GM23338 (cell line): ENCODE measurements at regions not wholly inside any gene's neighbourhood (a gene's known extent, or its start where the extent isn't known, plus 50 kb on each side); places are given as distances from the start of the nearest gene placed in this dataset.

Experiments used
- CREB1 ChIP-seq: fragments of 250-450 bp; sonication (Bioruptor Pico); IDR thresholded peaks from 2 replicates; pipeline ENCODE4 v1.5.0; 2020; ENCODE audit warnings: low read depth, mild to moderate bottlenecking, moderate library complexity
- CTCF ChIP-seq, 2 experiments: fragments of 200-600 bp in 1 of 2; sonication (generic) in 1 of 2; conservative IDR thresholded peaks; 2 replicates each; pipeline versions ENCODE4 v1.5.1 to v1.6.1; 2016 to 2017; ENCODE audit warnings: antibody characterized with exemption in 2 of 2, low read depth in 2 of 2, mild to moderate bottlenecking in 2 of 2, moderate library complexity in 1 of 2
- ETS1 ChIP-seq: IDR thresholded peaks from 2 replicates; pipeline ENCODE4 v1.6.1; 2016; ENCODE audit warnings: antibody characterized with exemption
- EZH2 ChIP-seq: fragments of 200-600 bp; sonication (generic); IDR thresholded peaks from one replicate; pipeline ENCODE4 v1.8.0; 2017; ENCODE audit warnings: antibody characterized with exemption, mild to moderate bottlenecking, low read depth; ENCODE audit not compliant: unreplicated experiment
- EZH2phosphoT487 ChIP-seq: fragments of 200-600 bp; sonication (generic); IDR thresholded peaks from one replicate; pipeline ENCODE4 v1.8.1; 2018; ENCODE audit warnings: antibody characterized with exemption; ENCODE audit not compliant: unreplicated experiment
- JUNB ChIP-seq: IDR thresholded peaks from one replicate; pipeline ENCODE4 v1.6.1; 2016; ENCODE audit warnings: antibody characterized with exemption; ENCODE audit not compliant: unreplicated experiment
- NANOG ChIP-seq: IDR thresholded peaks from 2 replicates; pipeline ENCODE4 v1.6.1; 2016; ENCODE audit warnings: antibody characterized with exemption, borderline replicate concordance
- POLR2AphosphoS5 ChIP-seq: IDR thresholded peaks from 2 replicates; pipeline ENCODE4 v1.6.1; 2016; ENCODE audit warnings: antibody characterized with exemption, low read depth
- REST ChIP-seq: IDR thresholded peaks from one replicate; pipeline ENCODE4 v1.6.1; 2018; ENCODE audit warnings: antibody characterized with exemption; ENCODE audit not compliant: unreplicated experiment
- STAT1 ChIP-seq: IDR thresholded peaks from one replicate; pipeline ENCODE4 v1.6.1; 2016; ENCODE audit warnings: antibody characterized with exemption; ENCODE audit not compliant: unreplicated experiment
- ZNF114 ChIP-seq: fragments of 250-450 bp; sonication (Bioruptor Pico); IDR thresholded peaks from 2 replicates; pipeline ENCODE4 v1.5.0; 2020; ENCODE audit warnings: mild to moderate bottlenecking, moderate library complexity
- ZNF331 ChIP-seq: fragments of 250-450 bp; sonication (Bioruptor Pico); IDR thresholded peaks from 2 replicates; pipeline ENCODE4 v1.5.0; 2020; ENCODE audit warnings: low read depth, mild to moderate bottlenecking, moderate library complexity
- TF ChIP-seq, protein P1 (sequence below): fragments of 250-450 bp; sonication (Bioruptor Pico); IDR thresholded peaks from 2 replicates; pipeline ENCODE4 v1.5.0; 2020; ENCODE audit warnings: mild to moderate bottlenecking, moderate library complexity

- TF ChIP-seq CTCF (conservative IDR thresholded peaks at IDR 0.05; ENCODE audit: low read depth in 2 of 2) (peak; percentile 99), EZH2 (no peak), EZH2phosphoT487 (no peak), REST (peak; percentile 86), POLR2AphosphoS5 (no peak), ETS1 (no peak), JUNB (no peak), ZNF331 (CRISPR knock-in tag) (no peak), ZNF114 (CRISPR knock-in tag) (no peak), CREB1 (CRISPR knock-in tag) (no peak), NANOG (no peak), STAT1 (no peak)
- TF ChIP-seq, protein P1, sequence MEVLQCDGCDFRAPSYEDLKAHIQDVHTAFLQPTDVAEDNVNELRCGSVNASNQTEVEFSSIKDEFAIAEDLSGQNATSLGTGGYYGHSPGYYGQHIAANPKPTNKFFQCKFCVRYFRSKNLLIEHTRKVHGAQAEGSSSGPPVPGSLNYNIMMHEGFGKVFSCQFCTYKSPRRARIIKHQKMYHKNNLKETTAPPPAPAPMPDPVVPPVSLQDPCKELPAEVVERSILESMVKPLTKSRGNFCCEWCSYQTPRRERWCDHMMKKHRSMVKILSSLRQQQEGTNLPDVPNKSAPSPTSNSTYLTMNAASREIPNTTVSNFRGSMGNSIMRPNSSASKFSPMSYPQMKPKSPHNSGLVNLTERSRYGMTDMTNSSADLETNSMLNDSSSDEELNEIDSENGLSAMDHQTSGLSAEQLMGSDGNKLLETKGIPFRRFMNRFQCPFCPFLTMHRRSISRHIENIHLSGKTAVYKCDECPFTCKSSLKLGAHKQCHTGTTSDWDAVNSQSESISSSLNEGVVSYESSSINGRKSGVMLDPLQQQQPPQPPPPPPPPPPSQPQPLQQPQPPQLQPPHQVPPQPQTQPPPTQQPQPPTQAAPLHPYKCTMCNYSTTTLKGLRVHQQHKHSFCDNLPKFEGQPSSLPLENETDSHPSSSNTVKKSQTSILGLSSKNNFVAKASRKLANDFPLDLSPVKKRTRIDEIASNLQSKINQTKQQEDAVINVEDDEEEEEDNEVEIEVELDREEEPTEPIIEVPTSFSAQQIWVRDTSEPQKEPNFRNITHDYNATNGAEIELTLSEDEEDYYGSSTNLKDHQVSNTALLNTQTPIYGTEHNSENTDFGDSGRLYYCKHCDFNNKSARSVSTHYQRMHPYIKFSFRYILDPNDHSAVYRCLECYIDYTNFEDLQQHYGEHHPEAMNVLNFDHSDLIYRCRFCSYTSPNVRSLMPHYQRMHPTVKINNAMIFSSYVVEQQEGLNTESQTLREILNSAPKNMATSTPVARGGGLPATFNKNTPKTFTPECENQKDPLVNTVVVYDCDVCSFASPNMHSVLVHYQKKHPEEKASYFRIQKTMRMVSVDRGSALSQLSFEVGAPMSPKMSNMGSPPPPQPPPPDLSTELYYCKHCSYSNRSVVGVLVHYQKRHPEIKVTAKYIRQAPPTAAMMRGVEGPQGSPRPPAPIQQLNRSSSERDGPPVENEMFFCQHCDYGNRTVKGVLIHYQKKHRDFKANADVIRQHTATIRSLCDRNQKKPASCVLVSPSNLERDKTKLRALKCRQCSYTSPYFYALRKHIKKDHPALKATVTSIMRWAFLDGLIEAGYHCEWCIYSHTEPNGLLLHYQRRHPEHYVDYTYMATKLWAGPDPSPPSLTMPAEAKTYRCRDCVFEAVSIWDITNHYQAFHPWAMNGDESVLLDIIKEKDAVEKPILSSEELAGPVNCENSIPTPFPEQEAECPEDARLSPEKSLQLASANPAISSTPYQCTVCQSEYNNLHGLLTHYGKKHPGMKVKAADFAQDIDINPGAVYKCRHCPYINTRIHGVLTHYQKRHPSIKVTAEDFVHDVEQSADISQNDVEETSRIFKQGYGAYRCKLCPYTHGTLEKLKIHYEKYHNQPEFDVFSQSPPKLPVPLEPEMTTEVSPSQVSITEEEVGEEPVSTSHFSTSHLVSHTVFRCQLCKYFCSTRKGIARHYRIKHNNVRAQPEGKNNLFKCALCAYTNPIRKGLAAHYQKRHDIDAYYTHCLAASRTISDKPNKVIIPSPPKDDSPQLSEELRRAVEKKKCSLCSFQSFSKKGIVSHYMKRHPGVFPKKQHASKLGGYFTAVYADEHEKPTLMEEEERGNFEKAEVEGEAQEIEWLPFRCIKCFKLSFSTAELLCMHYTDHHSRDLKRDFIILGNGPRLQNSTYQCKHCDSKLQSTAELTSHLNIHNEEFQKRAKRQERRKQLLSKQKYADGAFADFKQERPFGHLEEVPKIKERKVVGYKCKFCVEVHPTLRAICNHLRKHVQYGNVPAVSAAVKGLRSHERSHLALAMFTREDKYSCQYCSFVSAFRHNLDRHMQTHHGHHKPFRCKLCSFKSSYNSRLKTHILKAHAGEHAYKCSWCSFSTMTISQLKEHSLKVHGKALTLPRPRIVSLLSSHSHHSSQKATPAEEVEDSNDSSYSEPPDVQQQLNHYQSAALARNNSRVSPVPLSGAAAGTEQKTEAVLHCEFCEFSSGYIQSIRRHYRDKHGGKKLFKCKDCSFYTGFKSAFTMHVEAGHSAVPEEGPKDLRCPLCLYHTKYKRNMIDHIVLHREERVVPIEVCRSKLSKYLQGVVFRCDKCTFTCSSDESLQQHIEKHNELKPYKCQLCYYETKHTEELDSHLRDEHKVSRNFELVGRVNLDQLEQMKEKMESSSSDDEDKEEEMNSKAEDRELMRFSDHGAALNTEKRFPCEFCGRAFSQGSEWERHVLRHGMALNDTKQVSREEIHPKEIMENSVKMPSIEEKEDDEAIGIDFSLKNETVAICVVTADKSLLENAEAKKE (CRISPR knock-in tag), result peak; percentile 28; the same call in 1 of the 2 replicates
Observed at GRCh38 chr13:52968074-52968700, 60.4 kb upstream of the OLFM4 start.
